Colonic mucosa (tissue), 4 donors: ENCODE measurements at regions not wholly inside any gene's neighbourhood (a gene's known extent, or its start where the extent isn't known, plus 50 kb on each side); places are given as distances from the start of the nearest gene placed in this dataset.
"Not testable (repeated sequence)": the region's sequence is repeated elsewhere in the genome, so short reads cannot be mapped to it uniquely, and the experiment has no call there.

Experiments used
- DNase-seq: peaks from one replicate; pipeline ENCODE4 v3.0.0-alpha.2; 2020
- H3K27ac ChIP-seq: fragments of 200-600 bp; one replicate; pipeline ENCODE4 v1.8.0; 2021
- H3K27me3 ChIP-seq: fragments of 200-600 bp; one replicate; pipeline ENCODE4 v1.8.0; 2021
- H3K36me3 ChIP-seq: fragments of 200-600 bp; one replicate; pipeline ENCODE4 v1.8.0; 2021
- H3K4me1 ChIP-seq: fragments of 200-600 bp; one replicate; pipeline ENCODE4 v1.8.0; 2021; ENCODE audit warnings: mild to moderate bottlenecking
- H3K4me3 ChIP-seq: fragments of 200-600 bp; one replicate; pipeline ENCODE4 v1.8.0; 2021
- H3K9ac ChIP-seq, 2 donors: one replicate each; pipeline ENCODE4 v1.7.0; 2013; ENCODE audit warnings: control low read depth in 2 of 2, low read depth in 2 of 2, low read length in 2 of 2
- H3K9me3 ChIP-seq: fragments of 200-600 bp; one replicate; pipeline ENCODE4 v1.8.0; 2021
- intact Hi-C: fragments of 100-400 bp; cut with DNase I; formaldehyde crosslinking; loops from one replicate; pipeline ENCODE4 v1.14.1; 2022
- TF ChIP-seq, protein P1 (sequence below): fragments of 200-600 bp; IDR thresholded peaks from one replicate; pipeline ENCODE4 v1.8.0; 2022; ENCODE audit warnings: antibody characterized with exemption, mild to moderate bottlenecking
- donor health status: healthy.
- donor health status: DM: no; HTN: no; CAD: no.
- donor health status: DM: no; HTN: no; CAD: no.

- H3K27me3 ChIP-seq, result no peaks in the 10 kb centered on the region
- H3K4me1 ChIP-seq, result no peaks in the 10 kb centered on the region
- intact Hi-C loops, result no loop called here
- TF ChIP-seq, protein P1, sequence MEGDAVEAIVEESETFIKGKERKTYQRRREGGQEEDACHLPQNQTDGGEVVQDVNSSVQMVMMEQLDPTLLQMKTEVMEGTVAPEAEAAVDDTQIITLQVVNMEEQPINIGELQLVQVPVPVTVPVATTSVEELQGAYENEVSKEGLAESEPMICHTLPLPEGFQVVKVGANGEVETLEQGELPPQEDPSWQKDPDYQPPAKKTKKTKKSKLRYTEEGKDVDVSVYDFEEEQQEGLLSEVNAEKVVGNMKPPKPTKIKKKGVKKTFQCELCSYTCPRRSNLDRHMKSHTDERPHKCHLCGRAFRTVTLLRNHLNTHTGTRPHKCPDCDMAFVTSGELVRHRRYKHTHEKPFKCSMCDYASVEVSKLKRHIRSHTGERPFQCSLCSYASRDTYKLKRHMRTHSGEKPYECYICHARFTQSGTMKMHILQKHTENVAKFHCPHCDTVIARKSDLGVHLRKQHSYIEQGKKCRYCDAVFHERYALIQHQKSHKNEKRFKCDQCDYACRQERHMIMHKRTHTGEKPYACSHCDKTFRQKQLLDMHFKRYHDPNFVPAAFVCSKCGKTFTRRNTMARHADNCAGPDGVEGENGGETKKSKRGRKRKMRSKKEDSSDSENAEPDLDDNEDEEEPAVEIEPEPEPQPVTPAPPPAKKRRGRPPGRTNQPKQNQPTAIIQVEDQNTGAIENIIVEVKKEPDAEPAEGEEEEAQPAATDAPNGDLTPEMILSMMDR, result no peak
- no peak overlapping the region for H3K4me3 ChIP-seq
- DNase-seq, result no peak
- H3K36me3 ChIP-seq, result no peaks in the 10 kb centered on the region
- H3K9me3 ChIP-seq, result no peaks in the 10 kb centered on the region
- H3K9ac ChIP-seq, result no peak overlapping the region
- no peak overlapping the region for H3K27ac ChIP-seq
These were observed 349.4 kb upstream of the PAPPA start for GRCh38 chr9:115804206-115804605.

DNA sequence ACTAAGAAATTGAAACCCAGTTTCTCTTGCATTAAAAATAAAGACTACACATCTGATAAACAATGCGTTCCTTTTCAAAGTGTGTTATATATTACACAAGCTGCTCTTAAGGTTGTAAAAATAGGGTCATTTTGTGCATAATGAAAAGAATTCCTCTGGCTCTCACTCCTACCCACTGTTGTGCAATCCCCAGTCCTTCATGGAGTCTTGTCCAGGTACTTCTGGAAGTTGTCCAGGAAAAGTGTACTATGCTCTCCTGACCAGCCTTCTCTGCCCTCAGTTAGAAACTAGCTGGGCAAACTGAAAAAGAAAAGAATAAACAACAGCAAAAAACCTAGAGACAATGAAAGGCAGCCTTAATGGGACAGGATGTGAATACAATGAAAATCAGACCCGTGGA, 345.5 kb upstream of the PAPPA start:
- DNase-seq, result no peak
- intact Hi-C loops, result no loop called here
- no peak overlapping the region for H3K9ac ChIP-seq
- no peaks in the 10 kb centered on the region for H3K27me3 ChIP-seq
- no peaks in the 10 kb centered on the region for H3K4me1 ChIP-seq
- H3K9me3 ChIP-seq, result no peaks in the 10 kb centered on the region
- H3K4me3 ChIP-seq, result no peak overlapping the region
- no peak overlapping the region for H3K27ac ChIP-seq
- TF ChIP-seq, protein P1, result no peak
- no peaks in the 10 kb centered on the region for H3K36me3 ChIP-seq

DNA sequence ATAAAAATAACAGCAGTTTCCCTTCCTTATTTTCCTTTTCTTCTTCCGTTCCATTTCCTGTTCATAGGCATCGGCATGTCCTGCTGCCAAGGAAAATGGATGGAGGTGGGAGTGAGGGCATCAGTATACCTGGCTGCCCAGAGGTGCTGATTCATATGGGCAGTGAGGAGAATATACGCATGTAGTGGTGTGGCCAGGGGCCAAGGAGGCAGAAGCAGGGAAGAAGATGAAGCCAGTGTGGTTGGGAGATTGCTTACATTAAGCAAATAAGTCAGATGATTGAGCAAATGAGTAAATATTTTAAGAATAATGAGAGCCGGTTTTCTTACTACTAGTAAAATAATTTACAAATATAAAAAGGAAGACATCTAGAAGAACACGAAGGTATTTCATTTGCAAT, 344.9 kb upstream of the PAPPA start:
- intact Hi-C loops, result no loop called here
- no peak for DNase-seq
- Histone ChIP-seq H3K27me3 (no peaks in the 10 kb centered on the region), H3K36me3 (no peaks in the 10 kb centered on the region), H3K4me3 (no peak overlapping the region), H3K4me1 (no peaks in the 10 kb centered on the region), H3K9ac (no peak overlapping the region), H3K27ac (no peak overlapping the region), H3K9me3 (no peaks in the 10 kb centered on the region)
- TF ChIP-seq, protein P1, result no peak

DNA sequence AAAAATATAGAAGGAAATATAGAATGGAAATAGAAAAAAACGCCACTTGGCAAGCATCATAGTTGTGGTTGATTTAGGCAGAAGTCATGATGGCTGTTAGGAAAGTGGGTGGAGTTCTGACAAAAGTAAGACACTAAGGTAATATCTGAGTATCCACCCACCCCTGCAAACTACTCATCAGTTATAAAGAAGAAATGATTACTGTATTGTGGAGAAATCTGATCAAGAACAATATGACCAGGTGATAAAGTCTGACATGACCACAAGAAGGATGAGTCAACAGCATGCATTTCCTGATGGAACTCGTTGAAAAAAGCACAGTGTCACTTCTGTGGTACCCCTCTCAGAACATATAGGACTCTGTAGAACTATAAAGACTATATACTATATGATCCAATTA, 343.4 kb upstream of the PAPPA start:
- H3K27ac ChIP-seq, result no peak overlapping the region
- no peaks in the 10 kb centered on the region for H3K4me1 ChIP-seq
- no peak overlapping the region for H3K9ac ChIP-seq
- H3K36me3 ChIP-seq, result no peaks in the 10 kb centered on the region
- H3K9me3 ChIP-seq, result no peaks in the 10 kb centered on the region
- H3K4me3 ChIP-seq, result no peak overlapping the region
- TF ChIP-seq, protein P1, result no peak
- no peak for DNase-seq
- intact Hi-C loops, result no loop called here
- H3K27me3 ChIP-seq, result no peaks in the 10 kb centered on the region

DNA sequence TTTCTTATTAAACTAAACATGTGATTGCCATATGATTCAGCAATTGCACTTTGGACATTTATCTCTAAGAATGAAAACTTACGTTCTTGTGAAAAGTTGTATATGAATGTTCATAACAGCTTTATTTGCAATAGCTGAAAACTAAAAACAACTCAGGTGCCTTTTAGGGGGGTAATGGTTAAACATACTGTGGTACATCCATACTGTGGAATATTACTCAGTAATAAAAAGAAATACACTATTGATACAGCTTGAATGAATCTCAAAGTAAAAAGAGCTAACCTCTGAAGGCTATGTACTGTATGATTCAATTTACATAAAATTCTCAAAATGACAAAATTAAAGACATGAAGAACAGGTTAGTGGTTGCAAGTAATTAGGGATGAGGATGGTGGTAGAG, 339.5 kb upstream of the PAPPA start:
- H3K27me3 ChIP-seq, result no peaks in the 10 kb centered on the region
- no peak overlapping the region for H3K9ac ChIP-seq
- no peaks in the 10 kb centered on the region for H3K4me1 ChIP-seq
- intact Hi-C loops, result no loop called here
- no peaks in the 10 kb centered on the region for H3K9me3 ChIP-seq
- no peak overlapping the region for H3K4me3 ChIP-seq
- DNase-seq, result no peak
- H3K36me3 ChIP-seq, result no peaks in the 10 kb centered on the region
- no peak overlapping the region for H3K27ac ChIP-seq
- TF ChIP-seq, protein P1, result no peak

- no peak for DNase-seq
- no peak overlapping the region for H3K9ac ChIP-seq
- intact Hi-C loops, result no loop called here
- no peaks in the 10 kb centered on the region for H3K9me3 ChIP-seq
- H3K36me3 ChIP-seq, result no peaks in the 10 kb centered on the region
- TF ChIP-seq, protein P1, result no peak
- H3K4me1 ChIP-seq, result no peaks in the 10 kb centered on the region
- H3K27ac ChIP-seq, result no peak overlapping the region
- H3K27me3 ChIP-seq, result no peaks in the 10 kb centered on the region
- H3K4me3 ChIP-seq, result no peak overlapping the region
These were observed 337.8 kb upstream of the PAPPA start for GRCh38 chr9:115815786-115816185.

- H3K27ac ChIP-seq, H3K9ac ChIP-seq, DNase-seq, H3K4me3 ChIP-seq, intact Hi-C loops, H3K4me1 ChIP-seq, H3K36me3 ChIP-seq, H3K9me3 ChIP-seq, H3K27me3 ChIP-seq: not testable (repeated sequence)
These were observed 334.9 kb upstream of the PAPPA start for GRCh38 chr9:115818651-115819050.
